Pancreas (tissue), 10 donors: ENCODE measurements at regions not wholly inside any gene's neighbourhood (a gene's known extent, or its start where the extent isn't known, plus 50 kb on each side); places are given as distances from the start of the nearest gene placed in this dataset.

Experiments used
- ATAC-seq, 4 donors: fragments of 200-7000 bp; cut with Tn5 transposase; one replicate each; pipeline versions ENCODE4 v1.8.0 to v1.9.1; 2020; ENCODE audit warnings: mild to moderate bottlenecking in 4 of 4, moderate library complexity in 4 of 4
- DNase-seq, 6 donors: peaks; one replicate each; pipeline ENCODE4 v3.0.0-alpha.2; 2020
- FAIRE-seq: peaks from 2 replicates; lab custom pipeline; 2012; peaks lifted over from hg19 to GRCh38; lab: Jason Lieb, UNC
- H3K27ac ChIP-seq, 4 donors: fragments of 200-600 bp; sonication (generic); 1 replicate in 3 of 4; 2 replicates in 1 of 4; pipeline versions ENCODE4 v1.5.0 to v1.8.0; 2020
- H3K27me3 ChIP-seq, 4 donors: fragments of 200-600 bp; one replicate each; pipeline ENCODE4 v1.8.0; 2021
- H3K36me3 ChIP-seq, 3 donors: fragments of 200-600 bp; sonication (generic) in 1 of 3; one replicate each; pipeline versions ENCODE4 v1.5.0 to v1.8.0; 2020 to 2021
- H3K4me1 ChIP-seq, 3 donors: fragments of 200-600 bp; one replicate each; pipeline ENCODE4 v1.8.0; 2021
- H3K4me3 ChIP-seq, 4 donors: fragments of 200-600 bp; sonication (generic) in 2 of 4; one replicate each; pipeline versions ENCODE4 v1.5.0 to v1.8.0; 2020 to 2021
- H3K9me3 ChIP-seq, 4 donors: fragments of 200-600 bp; one replicate each; pipeline ENCODE4 v1.8.0; 2021
- WGBS, 2 donors: extraction: QIAGEN DNeasy Blood & Tissue Kit; methylation state at CpG; one replicate each; pipeline ENCODE4 v1.1.7; 2013; 5-methylcytosine and 5-hydroxymethylcytosine counted together
- intact Hi-C, 3 donors: fragments of 100-400 bp; cut with DNase I; formaldehyde crosslinking; loops; one replicate each; pipeline versions ENCODE4 v1.11.1 to v1.14.2; 2022
- TF ChIP-seq, protein P1 (sequence below), 4 donors: fragments of 200-600 bp; sonication (generic) in 3 of 4; IDR thresholded peaks; one replicate each; pipeline versions ENCODE4 v1.5.0 to v1.8.0; 2021; ENCODE audit warnings: antibody characterized with exemption in 4 of 4
- donor health status: healthy with polysubstance abuse.
- donor health status: DM: no; HTN: no; CAD: no; lungs with moderate emphysema.
- donor health status: DM: no; HTN: no; CAD: no.
- donor health status: control.
- donor health status: control.
- donor health status: Bipolar disorder and iron deficiency.
- donor health status: DM: yes; HTN: yes; CAD: no.
- donor health status: DM: no; HTN: no; CAD: no.
- donor health status: DM: no; HTN: no; CAD: no.
- donor health status: DM: yes; HTN: yes; CAD: no.

DNA sequence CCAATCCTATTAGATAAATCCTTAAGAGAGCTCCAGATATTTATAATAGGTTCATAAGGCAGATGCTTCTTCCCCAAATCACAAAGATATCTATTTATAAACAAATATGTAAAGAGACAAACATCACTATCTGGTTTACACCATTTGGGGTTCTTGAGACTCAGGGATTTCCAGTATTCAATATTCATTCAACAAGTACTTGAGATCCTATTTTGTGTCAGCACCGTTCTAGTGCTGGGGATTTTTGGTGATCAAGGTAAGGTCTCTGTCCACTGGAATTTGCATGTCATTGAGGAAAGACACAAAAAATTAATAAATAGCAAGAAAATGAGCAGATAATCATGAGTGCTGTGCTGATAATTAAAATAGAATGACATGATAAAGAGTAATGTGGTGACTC is 222.7 kb upstream of the FOXN3 start:
- DNase-seq (no peak), ATAC-seq (no peak), FAIRE-seq (no peak)
- Histone ChIP-seq H3K27me3 (no peaks in the 10 kb centered on the region), H3K36me3 (no peaks in the 10 kb centered on the region), H3K4me3 (no peak overlapping the region), H3K9me3 (no peaks in the 10 kb centered on the region), H3K27ac (no peak overlapping the region), H3K4me1 (peaks cover 0 to 14% (median 13%) of the 10 kb centered on the region in 3 donors)
- intact Hi-C loops, result no loop called here
- TF ChIP-seq, protein P1, sequence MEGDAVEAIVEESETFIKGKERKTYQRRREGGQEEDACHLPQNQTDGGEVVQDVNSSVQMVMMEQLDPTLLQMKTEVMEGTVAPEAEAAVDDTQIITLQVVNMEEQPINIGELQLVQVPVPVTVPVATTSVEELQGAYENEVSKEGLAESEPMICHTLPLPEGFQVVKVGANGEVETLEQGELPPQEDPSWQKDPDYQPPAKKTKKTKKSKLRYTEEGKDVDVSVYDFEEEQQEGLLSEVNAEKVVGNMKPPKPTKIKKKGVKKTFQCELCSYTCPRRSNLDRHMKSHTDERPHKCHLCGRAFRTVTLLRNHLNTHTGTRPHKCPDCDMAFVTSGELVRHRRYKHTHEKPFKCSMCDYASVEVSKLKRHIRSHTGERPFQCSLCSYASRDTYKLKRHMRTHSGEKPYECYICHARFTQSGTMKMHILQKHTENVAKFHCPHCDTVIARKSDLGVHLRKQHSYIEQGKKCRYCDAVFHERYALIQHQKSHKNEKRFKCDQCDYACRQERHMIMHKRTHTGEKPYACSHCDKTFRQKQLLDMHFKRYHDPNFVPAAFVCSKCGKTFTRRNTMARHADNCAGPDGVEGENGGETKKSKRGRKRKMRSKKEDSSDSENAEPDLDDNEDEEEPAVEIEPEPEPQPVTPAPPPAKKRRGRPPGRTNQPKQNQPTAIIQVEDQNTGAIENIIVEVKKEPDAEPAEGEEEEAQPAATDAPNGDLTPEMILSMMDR (IDR thresholded peaks at IDR 0.05), result no peak
- 95 to 98% methylated on average over 1 of the region's 1 CpG for WGBS, 2 donors

- FAIRE-seq (no peak), DNase-seq (no peak)
- intact Hi-C loops, result no loop called here
These were observed 221.9 kb upstream of the FOXN3 start for GRCh38 chr14:89638891-89639290.

GRCh38 chr14:89637581-89637980 is 220.5 kb upstream of the FOXN3 start:
- Histone ChIP-seq H3K9me3 (no peaks in the 10 kb centered on the region), H3K4me1 (peaks cover 0 to 13% (median 12%) of the 10 kb centered on the region in 3 donors), H3K27me3 (no peaks in the 10 kb centered on the region), H3K36me3 (no peaks in the 10 kb centered on the region), H3K27ac (no peak overlapping the region), H3K4me3 (no peak overlapping the region)
- ATAC-seq (no peak), DNase-seq (no peak), FAIRE-seq (no peak)
- TF ChIP-seq, protein P1 (IDR thresholded peaks at IDR 0.05), result no peak
- intact Hi-C loops, result no loop called here
- WGBS, 2 donors, result 68 to 80% methylated on average over 2 of the region's 2 CpGs

More at GRCh38 chr14:89638891-89639290, 221.9 kb upstream of the FOXN3 start:
- Histone ChIP-seq H3K9me3 (no peaks in the 10 kb centered on the region), H3K27me3 (no peaks in the 10 kb centered on the region), H3K36me3 (no peaks in the 10 kb centered on the region), H3K4me1 (peaks cover 0 to 14% (median 13%) of the 10 kb centered on the region in 3 donors), H3K27ac (no peak overlapping the region), H3K4me3 (no peak overlapping the region)
- ATAC-seq, result no peak
- TF ChIP-seq, protein P1 (IDR thresholded peaks at IDR 0.05), result no peak
- 73 to 74% methylated on average over 4 of the region's 4 CpGs for WGBS, 2 donors

DNA sequence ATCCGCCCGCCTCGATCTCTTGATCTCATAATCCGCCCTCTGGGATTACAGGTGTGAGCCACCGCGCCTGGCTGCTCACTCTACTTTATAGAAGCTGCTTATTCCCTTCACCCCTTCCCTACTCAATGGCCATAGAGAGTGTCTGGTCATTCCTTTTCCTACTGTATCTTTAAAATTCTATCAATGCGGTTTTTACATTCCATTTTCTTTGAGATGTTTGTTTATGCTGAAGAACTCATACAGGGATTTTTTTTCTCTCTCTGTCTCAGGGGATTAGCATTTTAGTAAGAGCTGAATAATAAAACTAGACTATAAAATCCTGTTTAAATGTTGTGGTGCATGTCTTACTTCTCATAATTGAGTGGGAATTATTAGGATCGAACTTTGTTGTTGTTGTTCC is 218.6 kb upstream of the FOXN3 start:
- Histone ChIP-seq H3K36me3 (no peaks in the 10 kb centered on the region), H3K27me3 (no peaks in the 10 kb centered on the region), H3K27ac (no peak overlapping the region), H3K9me3 (no peaks in the 10 kb centered on the region), H3K4me1 (no peaks in the 10 kb centered on the region), H3K4me3 (no peak overlapping the region)
- TF ChIP-seq, protein P1 (IDR thresholded peaks at IDR 0.05), result no peak
- no peak for ATAC-seq
- DNase-seq, result no peak
- intact Hi-C loops, result no loop called here
- no peak for FAIRE-seq
- 94 to 99% methylated on average over 8 of the region's 8 CpGs for WGBS, 2 donors

GRCh38 chr14:89634037-89634436 is 217.0 kb upstream of the FOXN3 start:
- TF ChIP-seq, protein P1 (IDR thresholded peaks at IDR 0.05), result no peak
- Histone ChIP-seq H3K27ac (no peak overlapping the region), H3K4me3 (no peak overlapping the region), H3K27me3 (no peaks in the 10 kb centered on the region), H3K36me3 (no peaks in the 10 kb centered on the region), H3K9me3 (no peaks in the 10 kb centered on the region), H3K4me1 (no peaks in the 10 kb centered on the region)
- intact Hi-C loops, result no loop called here
- WGBS, 2 donors, result 91% methylated on average over 1 of the region's 1 CpG
- ATAC-seq, result no peak
- no peak for DNase-seq
- no peak for FAIRE-seq
